HL-60 (cell line): ENCODE measurements at regions not wholly inside any gene's neighbourhood (a gene's known extent, or its start where the extent isn't known, plus 50 kb on each side); places are given as distances from the start of the nearest gene placed in this dataset.

Source experiments
- GABPA ChIP-seq: IDR thresholded peaks from 2 replicates; pipeline ENCODE4 v1.6.1; 2012; ENCODE audit warnings: low read depth
- TF ChIP-seq, protein P1 (sequence below): IDR thresholded peaks from one replicate; pipeline ENCODE4 v1.5.1; 2011; ENCODE audit warnings: low read length, control low read depth, inconsistent platforms; ENCODE audit not compliant: insufficient read depth

DNA sequence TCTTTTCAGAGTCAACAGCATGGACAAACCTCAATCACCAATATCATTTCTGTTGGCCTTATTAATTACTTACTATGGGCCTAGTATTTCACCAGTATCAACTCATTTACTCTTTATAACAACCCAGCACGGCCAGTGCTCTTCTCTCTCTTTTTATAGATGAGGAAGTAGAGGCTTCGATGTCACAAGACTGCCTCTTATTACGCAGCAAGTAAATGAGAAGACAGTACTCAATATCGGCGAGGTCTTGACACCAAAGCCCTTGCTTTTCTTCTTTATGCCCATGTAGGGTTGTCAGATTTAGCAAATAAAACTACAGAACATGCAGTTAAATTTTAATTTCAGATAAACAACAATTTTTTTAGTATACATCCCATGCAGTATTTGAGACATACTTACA is 99.0 kb upstream of the KCNMB2 start:
- TF ChIP-seq, protein P1, sequence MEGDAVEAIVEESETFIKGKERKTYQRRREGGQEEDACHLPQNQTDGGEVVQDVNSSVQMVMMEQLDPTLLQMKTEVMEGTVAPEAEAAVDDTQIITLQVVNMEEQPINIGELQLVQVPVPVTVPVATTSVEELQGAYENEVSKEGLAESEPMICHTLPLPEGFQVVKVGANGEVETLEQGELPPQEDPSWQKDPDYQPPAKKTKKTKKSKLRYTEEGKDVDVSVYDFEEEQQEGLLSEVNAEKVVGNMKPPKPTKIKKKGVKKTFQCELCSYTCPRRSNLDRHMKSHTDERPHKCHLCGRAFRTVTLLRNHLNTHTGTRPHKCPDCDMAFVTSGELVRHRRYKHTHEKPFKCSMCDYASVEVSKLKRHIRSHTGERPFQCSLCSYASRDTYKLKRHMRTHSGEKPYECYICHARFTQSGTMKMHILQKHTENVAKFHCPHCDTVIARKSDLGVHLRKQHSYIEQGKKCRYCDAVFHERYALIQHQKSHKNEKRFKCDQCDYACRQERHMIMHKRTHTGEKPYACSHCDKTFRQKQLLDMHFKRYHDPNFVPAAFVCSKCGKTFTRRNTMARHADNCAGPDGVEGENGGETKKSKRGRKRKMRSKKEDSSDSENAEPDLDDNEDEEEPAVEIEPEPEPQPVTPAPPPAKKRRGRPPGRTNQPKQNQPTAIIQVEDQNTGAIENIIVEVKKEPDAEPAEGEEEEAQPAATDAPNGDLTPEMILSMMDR, result no peak
- TF ChIP-seq GABPA, result no peak
